Vagina (tissue), 2 donors: ENCODE measurements at regions not wholly inside any gene's neighbourhood (a gene's known extent, or its start where the extent isn't known, plus 50 kb on each side); places are given as distances from the start of the nearest gene placed in this dataset.
A peak's percentile ranks its signal among the peaks of the same experiment; 100 is the strongest.

ENCODE experiments used
- DNase-seq, 2 donors: peaks; one replicate each; pipeline ENCODE4 v3.0.0-alpha.2; 2017; ENCODE audit errors: extremely low spot score in 2 of 2
- H3K27ac ChIP-seq: fragments of 200-600 bp; sonication (generic); one replicate; pipeline ENCODE4 v1.5.1; 2019
- H3K27me3 ChIP-seq: fragments of 200-600 bp; sonication (generic); one replicate; pipeline ENCODE4 v1.5.1; 2019
- H3K36me3 ChIP-seq, 2 donors: fragments of 200-600 bp; sonication (generic); one replicate each; pipeline ENCODE4 v1.5.1; 2017 to 2019
- H3K4me1 ChIP-seq: fragments of 200-600 bp; sonication (generic); one replicate; pipeline ENCODE4 v1.5.1; 2019
- H3K4me3 ChIP-seq, 2 donors: fragments of 200-600 bp; sonication (generic); 1 replicate in 1 of 2; 2 replicates in 1 of 2; pipeline ENCODE4 v1.5.1; 2016 to 2019
- H3K9me3 ChIP-seq: fragments of 200-600 bp; sonication (generic); one replicate; pipeline ENCODE4 v1.5.1; 2019
- POLR2A ChIP-seq, 2 donors: fragments of 450-650 bp; IDR thresholded peaks; one replicate each; pipeline ENCODE4 v1.6.1; 2017; ENCODE audit warnings: antibody characterized with exemption in 2 of 2, mild to moderate bottlenecking in 2 of 2, moderate library complexity in 2 of 2
- POLR2AphosphoS5 ChIP-seq, 2 donors: sonication (generic); formaldehyde crosslinking; IDR thresholded peaks; one replicate each; pipeline ENCODE4 v1.9.0; 2017; ENCODE audit warnings: antibody characterized with exemption in 2 of 2, mild to moderate bottlenecking in 2 of 2, low read depth in 1 of 2; ENCODE audit not compliant: insufficient read depth in 1 of 2
- intact Hi-C: fragments of 100-400 bp; cut with DNase I; formaldehyde crosslinking; loops from one replicate; pipeline ENCODE4 v1.15.1; 2023
- TF ChIP-seq, protein P1 (sequence below), 3 experiments: fragments of 450-650 bp in 2 of 3; fragments of 200-600 bp in 1 of 3; sonication (generic) in 1 of 3; IDR thresholded peaks; one replicate each; pipeline ENCODE4 v1.5.1; 2017 to 2019; ENCODE audit warnings: antibody characterized with exemption in 3 of 3, mild to moderate bottlenecking in 2 of 3, moderate library complexity in 2 of 3

DNA sequence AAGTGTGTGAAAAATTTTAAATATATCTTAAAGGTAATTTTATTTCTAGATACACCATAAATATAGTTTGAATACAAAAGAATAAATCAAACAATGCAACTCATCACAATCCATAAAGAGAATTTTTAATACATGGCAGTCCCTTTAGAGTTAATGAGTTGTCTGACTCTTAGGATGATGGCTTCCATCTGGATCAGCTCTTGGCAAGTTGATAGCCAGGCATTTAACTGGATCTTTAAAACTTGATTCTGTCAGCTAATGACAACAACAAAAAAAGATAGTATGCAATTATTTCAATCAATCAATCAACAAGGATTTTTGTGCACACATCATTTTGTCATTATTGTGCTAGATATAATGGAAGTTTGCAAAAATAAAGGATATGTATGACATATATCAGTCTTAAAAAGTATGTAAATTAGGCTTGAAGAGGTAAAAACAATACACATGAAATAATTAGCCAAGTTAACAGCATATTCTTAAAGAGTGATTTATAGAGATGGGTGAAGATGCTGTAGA, 174.9 kb upstream of the PCDH18 start:
- Histone ChIP-seq H3K4me1 (peaks cover 11% of the 10 kb centered on the region), H3K27ac (no peak overlapping the region), H3K27me3 (no peaks in the 10 kb centered on the region), H3K4me3 (no peak overlapping the region), H3K9me3 (no peaks in the 10 kb centered on the region), H3K36me3 (no peaks in the 10 kb centered on the region)
- DNase-seq = no peak
- TF ChIP-seq, protein P1, sequence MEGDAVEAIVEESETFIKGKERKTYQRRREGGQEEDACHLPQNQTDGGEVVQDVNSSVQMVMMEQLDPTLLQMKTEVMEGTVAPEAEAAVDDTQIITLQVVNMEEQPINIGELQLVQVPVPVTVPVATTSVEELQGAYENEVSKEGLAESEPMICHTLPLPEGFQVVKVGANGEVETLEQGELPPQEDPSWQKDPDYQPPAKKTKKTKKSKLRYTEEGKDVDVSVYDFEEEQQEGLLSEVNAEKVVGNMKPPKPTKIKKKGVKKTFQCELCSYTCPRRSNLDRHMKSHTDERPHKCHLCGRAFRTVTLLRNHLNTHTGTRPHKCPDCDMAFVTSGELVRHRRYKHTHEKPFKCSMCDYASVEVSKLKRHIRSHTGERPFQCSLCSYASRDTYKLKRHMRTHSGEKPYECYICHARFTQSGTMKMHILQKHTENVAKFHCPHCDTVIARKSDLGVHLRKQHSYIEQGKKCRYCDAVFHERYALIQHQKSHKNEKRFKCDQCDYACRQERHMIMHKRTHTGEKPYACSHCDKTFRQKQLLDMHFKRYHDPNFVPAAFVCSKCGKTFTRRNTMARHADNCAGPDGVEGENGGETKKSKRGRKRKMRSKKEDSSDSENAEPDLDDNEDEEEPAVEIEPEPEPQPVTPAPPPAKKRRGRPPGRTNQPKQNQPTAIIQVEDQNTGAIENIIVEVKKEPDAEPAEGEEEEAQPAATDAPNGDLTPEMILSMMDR (IDR thresholded peaks at IDR 0.05) = no peak
- intact Hi-C loops = loop anchor here (10.0 kb wide), 1 partner anchor 172 kb away; the partner anchor contains the start of gene PCDH18

DNA sequence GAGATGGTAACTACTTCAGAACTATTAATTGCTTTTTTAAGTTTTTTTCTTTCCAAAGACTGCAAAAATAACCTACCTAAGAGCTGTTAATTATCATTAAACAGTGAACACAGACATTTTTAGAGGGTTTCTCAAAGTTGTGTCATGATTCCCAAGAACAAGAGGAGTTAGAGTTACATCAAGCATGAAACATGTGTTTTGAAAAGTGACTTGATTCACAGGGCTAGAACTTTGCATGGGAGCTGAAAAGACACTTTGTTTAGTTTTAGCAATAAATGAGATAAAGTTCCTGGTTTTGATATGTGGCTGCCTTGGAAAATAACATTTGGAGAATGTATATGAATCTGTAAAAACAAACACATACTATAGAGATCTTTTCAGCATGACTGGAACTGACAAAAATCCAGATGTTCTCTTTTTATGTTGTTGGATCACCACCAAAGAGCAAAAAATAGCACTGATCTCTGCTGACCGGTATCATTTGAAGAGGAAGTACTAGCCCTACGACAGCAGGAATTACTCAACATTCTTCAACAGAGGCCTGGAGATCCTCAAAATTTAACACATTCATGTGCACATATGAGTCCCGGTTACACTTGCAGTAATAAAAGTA, 173.0 kb upstream of the PCDH18 start:
- TF ChIP-seq POLR2A (IDR thresholded peaks at IDR 0.05) (no peak), POLR2AphosphoS5 (IDR thresholded peaks at IDR 0.05; ENCODE audit: insufficient read depth in 1 of 2, low read depth in 1 of 2) (peak; percentile 33 to 65)
- H3K27me3 ChIP-seq = no peaks in the 10 kb centered on the region
- peaks cover 11% of the 10 kb centered on the region for H3K4me1 ChIP-seq
- no peak for DNase-seq
- H3K9me3 ChIP-seq = no peaks in the 10 kb centered on the region
- H3K36me3 ChIP-seq = no peaks in the 10 kb centered on the region
- intact Hi-C loops = loop anchor here (10.0 kb wide), 1 partner anchor 170 kb away; the partner anchor contains the start of gene PCDH18
- no peak overlapping the region for H3K4me3 ChIP-seq
- peak overlapping the region; percentile 46 for H3K27ac ChIP-seq

DNA sequence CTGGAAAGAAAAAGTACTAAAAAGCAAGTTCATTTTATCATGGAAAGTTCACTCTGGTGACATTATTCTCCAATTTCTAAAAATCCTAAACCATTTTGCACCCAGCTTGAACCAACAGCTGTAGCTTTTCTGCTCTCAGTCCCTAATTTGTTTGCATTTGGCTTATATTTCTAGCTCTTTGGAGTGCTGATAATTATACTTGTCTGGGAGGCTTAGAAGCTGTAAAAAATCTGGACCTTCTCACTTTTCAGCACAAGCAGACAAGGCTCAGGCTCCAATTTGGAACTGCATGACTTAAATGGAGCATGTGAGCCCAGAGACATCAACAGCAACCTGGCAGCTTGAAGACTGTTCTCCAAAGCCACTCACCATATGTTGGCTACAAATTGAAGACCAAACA, 170.9 kb upstream of the PCDH18 start:
- TF ChIP-seq, protein P1 (IDR thresholded peaks at IDR 0.05) = no peak
- TF ChIP-seq POLR2A (IDR thresholded peaks at IDR 0.05) (no peak), POLR2AphosphoS5 (IDR thresholded peaks at IDR 0.05; ENCODE audit: insufficient read depth in 1 of 2, low read depth in 1 of 2) (no peak)

DNA sequence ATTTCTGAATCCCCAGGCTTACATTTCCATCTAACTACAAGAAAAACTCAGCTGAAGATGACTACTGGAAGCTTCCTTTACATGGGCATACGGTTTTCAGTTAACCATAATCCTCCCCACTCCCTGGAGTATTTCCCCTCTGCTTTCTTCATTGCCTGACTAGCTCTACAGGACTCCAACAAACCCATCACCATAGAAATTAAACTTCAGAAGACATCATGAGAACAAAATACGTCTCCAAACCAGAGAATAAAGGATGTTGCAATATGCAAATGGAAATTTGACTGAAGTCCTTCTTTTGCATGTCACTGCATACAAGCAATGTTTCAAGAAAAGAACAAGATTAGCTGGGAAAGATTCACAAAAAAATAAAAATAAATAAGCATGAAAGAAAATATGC, 170.2 kb upstream of the PCDH18 start:
- intact Hi-C loops = loop anchor here (10.0 kb wide), 1 partner anchor 168 kb away; the partner anchor contains the start of gene PCDH18
- Histone ChIP-seq H3K27me3 (no peaks in the 10 kb centered on the region), H3K36me3 (no peaks in the 10 kb centered on the region), H3K4me3 (no peak overlapping the region), H3K27ac (no peak overlapping the region), H3K9me3 (no peaks in the 10 kb centered on the region), H3K4me1 (peaks cover 11% of the 10 kb centered on the region)
- TF ChIP-seq, protein P1 (IDR thresholded peaks at IDR 0.05) = no peak
- TF ChIP-seq POLR2AphosphoS5 (IDR thresholded peaks at IDR 0.05; ENCODE audit: insufficient read depth in 1 of 2, low read depth in 1 of 2) (no peak), POLR2A (IDR thresholded peaks at IDR 0.05) (no peak)
- no peak for DNase-seq

More for the DNA sequence above, 170.9 kb upstream of the PCDH18 start:
- Histone ChIP-seq H3K4me1 (peaks cover 11% of the 10 kb centered on the region), H3K4me3 (no peak overlapping the region), H3K9me3 (no peaks in the 10 kb centered on the region), H3K27ac (peak overlapping the region; percentile 2), H3K36me3 (no peaks in the 10 kb centered on the region), H3K27me3 (no peaks in the 10 kb centered on the region)
- intact Hi-C loops = loop anchor here (10.0 kb wide), 1 partner anchor 168 kb away; the partner anchor contains the start of gene PCDH18
- DNase-seq = no peak

DNA sequence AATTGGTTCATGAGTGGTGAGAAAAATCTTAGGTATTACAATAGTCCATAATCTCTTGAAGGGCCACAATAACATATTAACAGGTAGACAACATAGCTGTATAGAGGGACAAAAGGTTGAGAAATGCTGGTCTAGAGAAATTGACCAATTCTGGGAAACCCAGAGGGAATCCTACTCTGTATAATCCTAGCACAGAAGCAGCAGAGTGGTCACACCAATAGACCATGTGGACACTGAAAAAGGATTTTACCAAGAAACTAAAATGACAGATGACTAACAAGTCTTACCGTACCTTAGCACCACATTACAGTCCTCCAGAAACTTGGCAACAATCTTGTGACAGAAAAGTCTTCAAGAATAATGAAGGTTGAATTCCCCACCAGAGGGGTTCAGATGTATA, 169.1 kb upstream of the PCDH18 start:
- intact Hi-C loops = loop anchor here (10.0 kb wide), 1 partner anchor 167 kb away; the partner anchor contains the start of gene PCDH18
- Histone ChIP-seq H3K4me3 (no peak overlapping the region), H3K9me3 (no peaks in the 10 kb centered on the region), H3K27ac (no peak overlapping the region), H3K4me1 (peaks cover 11% of the 10 kb centered on the region), H3K27me3 (no peaks in the 10 kb centered on the region), H3K36me3 (no peaks in the 10 kb centered on the region)
- no peak for DNase-seq
- TF ChIP-seq POLR2A (IDR thresholded peaks at IDR 0.05) = no peak
- TF ChIP-seq, protein P1 (IDR thresholded peaks at IDR 0.05) = no peak
- TF ChIP-seq POLR2AphosphoS5 (IDR thresholded peaks at IDR 0.05; ENCODE audit: insufficient read depth in 1 of 2, low read depth in 1 of 2) = no peak
